Thoracic aorta (tissue), 2 donors: ENCODE measurements at regions not wholly inside any gene's neighbourhood (a gene's known extent, or its start where the extent isn't known, plus 50 kb on each side); places are given as distances from the start of the nearest gene placed in this dataset.

Source experiments
- ATAC-seq: fragments of 150-250 bp; one replicate; pipeline ENCODE4 v1.8.0; 2017; ENCODE audit warnings: low read depth; ENCODE audit not compliant: insufficient number of reproducible peaks, low FRiP score
- DNase-seq: peaks from one replicate; pipeline ENCODE4 v3.0.0-alpha.2; 2020; ENCODE audit warnings: low spot score
- H3K27ac ChIP-seq, 2 donors: fragments of 200-600 bp; sonication (generic); 1 replicate in 1 of 2; 2 replicates in 1 of 2; pipeline ENCODE4 v1.5.1; 2016; ENCODE audit warnings: mild to moderate bottlenecking in 2 of 2, moderate library complexity in 2 of 2
- H3K27me3 ChIP-seq: fragments of 200-600 bp; sonication (generic); replicated peaks from 2 replicates; pipeline ENCODE4 v1.6.0; 2016; ENCODE audit warnings: mild to moderate bottlenecking; ENCODE audit not compliant: insufficient read depth
- H3K36me3 ChIP-seq: fragments of 200-600 bp; sonication (generic); one replicate; pipeline ENCODE4 v1.5.1; 2016
- H3K4me1 ChIP-seq, 2 donors: fragments of 200-600 bp; sonication (generic); 1 replicate in 1 of 2; 2 replicates in 1 of 2; pipeline versions ENCODE4 v1.5.1 to v1.6.0; 2016; ENCODE audit warnings: low read depth in 2 of 2, mild to moderate bottlenecking in 1 of 2; ENCODE audit not compliant: control insufficient read depth in 1 of 2
- H3K4me3 ChIP-seq: fragments of 200-600 bp; sonication (generic); 2 replicates; pipeline ENCODE4 v1.5.1; 2016; ENCODE audit warnings: mild to moderate bottlenecking
- H3K9me3 ChIP-seq: fragments of 200-600 bp; sonication (generic); 2 replicates; pipeline ENCODE4 v1.5.1; 2016
- CTCF ChIP-seq: fragments of 200-600 bp; sonication (generic); IDR thresholded peaks from one replicate; pipeline ENCODE4 v1.5.1; 2019; ENCODE audit warnings: antibody characterized with exemption

DNA sequence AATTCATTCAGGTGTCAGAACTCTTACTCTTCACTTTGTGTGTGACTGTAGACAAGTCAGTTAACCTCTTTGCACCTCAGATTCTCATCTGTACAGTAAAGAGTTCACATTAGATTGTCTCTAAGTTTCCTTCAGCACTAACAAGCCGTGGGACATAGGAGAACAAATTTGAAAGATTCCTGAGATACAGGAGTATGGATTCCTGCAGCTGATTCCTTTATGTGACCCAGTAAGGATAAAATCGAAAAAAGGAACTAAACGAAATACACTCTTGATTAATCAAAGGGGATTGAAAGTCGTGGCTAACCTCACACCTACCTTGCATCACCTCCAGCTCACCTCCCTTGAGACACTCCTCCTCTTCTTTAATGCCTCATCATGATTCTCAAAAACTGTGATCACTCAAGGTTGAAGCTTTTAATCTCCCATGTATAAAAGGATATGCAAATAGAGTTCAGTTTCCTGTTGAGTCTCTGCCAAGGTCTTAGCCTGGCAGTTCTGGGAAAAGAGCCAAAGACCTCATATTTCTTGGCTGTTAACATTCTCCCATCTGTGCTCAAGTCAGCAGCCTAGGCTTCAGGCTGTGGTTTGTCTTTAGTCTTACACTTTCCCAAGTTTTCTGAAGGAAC lies 156.6 kb downstream of the DAD1 start:
- no peak overlapping the region for H3K27ac ChIP-seq
- no peak for TF ChIP-seq CTCF
- H3K4me1 ChIP-seq: peaks cover 33 to 44% of the 10 kb centered on the region in 2 donors
- no peaks in the 10 kb centered on the region for H3K36me3 ChIP-seq
- no peak overlapping the region for H3K4me3 ChIP-seq
- DNase-seq (no peak), ATAC-seq (peak; percentile 46)
- H3K27me3 ChIP-seq: no peaks in the 10 kb centered on the region
- no peaks in the 10 kb centered on the region for H3K9me3 ChIP-seq

DNA sequence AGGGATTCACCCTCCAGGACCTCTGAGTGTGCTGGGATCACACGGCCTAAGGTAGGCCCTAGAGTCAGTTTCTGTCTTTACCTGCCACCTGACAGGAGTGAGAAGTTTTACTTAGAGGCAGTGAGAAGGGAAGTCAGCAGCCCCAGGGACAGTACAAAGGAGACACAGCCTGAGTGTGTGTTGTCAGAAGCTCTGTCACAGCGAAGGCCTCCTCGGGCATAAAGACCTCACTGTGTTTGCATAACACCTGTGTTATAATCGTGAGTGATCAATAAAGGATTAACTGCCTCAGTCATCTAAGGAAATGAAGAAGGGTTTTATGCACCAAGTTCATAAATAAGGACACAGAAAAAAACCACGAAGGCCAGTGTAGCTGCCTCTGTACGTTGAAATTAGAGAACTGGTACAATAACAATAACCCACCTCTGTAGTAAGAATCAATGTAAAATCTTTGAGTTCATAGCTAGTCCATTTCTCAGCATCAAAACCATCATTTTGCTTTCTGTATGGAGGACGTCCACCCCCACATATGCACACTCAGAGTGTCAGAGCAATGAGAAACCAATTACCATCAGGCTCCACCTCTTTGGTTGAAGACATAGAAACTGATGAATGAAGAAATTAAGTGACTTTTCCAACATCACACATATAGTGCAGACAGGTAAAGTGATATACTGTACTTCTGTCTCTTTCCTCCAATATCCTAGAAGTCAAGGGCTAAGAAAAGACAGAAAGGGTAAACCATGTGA lies 159.3 kb downstream of the DAD1 start:
- Histone ChIP-seq H3K9me3 (no peaks in the 10 kb centered on the region), H3K4me3 (no peak overlapping the region), H3K27me3 (no peaks in the 10 kb centered on the region), H3K36me3 (no peaks in the 10 kb centered on the region), H3K4me1 (peaks cover 38 to 49% of the 10 kb centered on the region in 2 donors), H3K27ac (no peak overlapping the region)
- no peak for ATAC-seq
- no peak for DNase-seq
- TF ChIP-seq CTCF: no peak

GRCh38 chr14:22428700-22429291 lies 160.2 kb downstream of the DAD1 start:
- no peak for TF ChIP-seq CTCF
- no peaks in the 10 kb centered on the region for H3K36me3 ChIP-seq
- ATAC-seq (no peak), DNase-seq (no peak)
- H3K9me3 ChIP-seq: no peaks in the 10 kb centered on the region
- H3K4me3 ChIP-seq: no peak overlapping the region
- H3K27me3 ChIP-seq: no peaks in the 10 kb centered on the region
- H3K4me1 ChIP-seq: peaks cover 38 to 49% of the 10 kb centered on the region in 2 donors
- H3K27ac ChIP-seq: peak overlapping the region; percentile 19 to 24

DNA sequence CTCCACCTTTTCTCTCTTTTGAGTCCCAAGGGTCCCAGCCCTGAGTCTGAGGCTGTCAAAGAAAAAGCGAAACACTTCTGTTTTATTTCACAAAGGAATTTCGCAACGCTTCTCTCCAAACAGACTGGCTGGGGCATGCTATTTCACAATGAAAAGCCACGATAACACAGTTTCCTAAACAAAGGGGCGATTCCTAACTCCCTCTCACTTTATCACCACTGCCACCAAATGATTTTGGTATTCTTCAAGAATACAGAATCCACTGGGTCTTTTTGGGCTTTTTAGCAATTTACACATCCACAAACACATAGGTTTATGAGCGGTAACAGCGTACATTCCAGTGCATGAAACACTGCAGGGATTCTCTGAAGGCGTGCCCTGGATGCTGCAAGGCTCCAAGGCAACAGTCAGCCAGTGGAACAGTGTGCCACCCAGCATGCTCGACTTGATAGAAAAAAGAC lies 161.2 kb downstream of the DAD1 start:
- H3K4me3 ChIP-seq: peak overlapping the region; percentile 60
- H3K9me3 ChIP-seq: no peaks in the 10 kb centered on the region
- no peak for DNase-seq
- no peak for TF ChIP-seq CTCF
- peak; percentile 66 for ATAC-seq
- H3K4me1 ChIP-seq: peaks cover 30 to 41% of the 10 kb centered on the region in 2 donors
- H3K27me3 ChIP-seq: no peaks in the 10 kb centered on the region
- no peaks in the 10 kb centered on the region for H3K36me3 ChIP-seq
- peak overlapping the region in 1 of 2 donors; percentile 49 for H3K27ac ChIP-seq

GRCh38 chr14:22426711-22427110 lies 162.3 kb downstream of the DAD1 start:
- Histone ChIP-seq H3K27me3 (no peaks in the 10 kb centered on the region), H3K27ac (no peak overlapping the region), H3K4me3 (no peak overlapping the region), H3K9me3 (no peaks in the 10 kb centered on the region), H3K4me1 (peaks cover 22 to 30% of the 10 kb centered on the region in 2 donors), H3K36me3 (no peaks in the 10 kb centered on the region)
- ATAC-seq (no peak), DNase-seq (no peak)
- TF ChIP-seq CTCF: no peak
